ENCODE measurements at regions not wholly inside any gene's neighbourhood (a gene's known extent, or its start where the extent isn't known, plus 50 kb on each side); places are given as distances from the start of the nearest gene placed in this dataset.

DNA sequence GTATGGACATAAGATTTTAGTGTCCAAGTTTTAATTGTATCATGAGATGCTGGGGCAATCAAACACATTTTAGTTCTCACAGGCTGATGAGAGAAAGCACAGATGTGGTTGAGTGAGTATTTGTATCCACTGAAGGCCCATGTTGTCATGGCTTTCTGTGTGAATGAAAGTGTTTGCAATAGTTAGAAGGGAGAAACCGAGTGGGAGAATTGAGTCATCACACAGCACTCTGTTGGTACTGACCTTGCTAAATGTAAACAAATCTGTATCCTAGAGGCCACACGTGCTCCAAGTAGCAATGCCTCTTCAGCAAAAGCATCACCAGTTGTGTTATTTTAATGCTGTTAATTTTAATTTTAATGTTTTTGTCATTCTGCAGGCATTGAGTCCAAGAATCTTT lies 121.2 kb downstream of the EMX2 start:
- Mint-ChIP-seq H3K36me3 (ENCODE audit: low read depth) (no peaks in the 10 kb centered on the region), H3K9me3 (no peaks in the 10 kb centered on the region), H3K4me3 (no peak overlapping the region), H3K27ac (no peak overlapping the region), H3K4me1 (no peaks in the 10 kb centered on the region), H3K27me3 (no peaks in the 10 kb centered on the region)
- intact Hi-C loops (cut with micrococcal nuclease): no loop called here
- no peak for TF ChIP-seq CTCF (IDR thresholded peaks at IDR 0.05)
- no peak for ATAC-seq (ENCODE audit: low read depth)
- ChIA-PET POLR2A (no interaction called here), CTCF (no interaction called here)
- no peak for DNase-seq

DNA sequence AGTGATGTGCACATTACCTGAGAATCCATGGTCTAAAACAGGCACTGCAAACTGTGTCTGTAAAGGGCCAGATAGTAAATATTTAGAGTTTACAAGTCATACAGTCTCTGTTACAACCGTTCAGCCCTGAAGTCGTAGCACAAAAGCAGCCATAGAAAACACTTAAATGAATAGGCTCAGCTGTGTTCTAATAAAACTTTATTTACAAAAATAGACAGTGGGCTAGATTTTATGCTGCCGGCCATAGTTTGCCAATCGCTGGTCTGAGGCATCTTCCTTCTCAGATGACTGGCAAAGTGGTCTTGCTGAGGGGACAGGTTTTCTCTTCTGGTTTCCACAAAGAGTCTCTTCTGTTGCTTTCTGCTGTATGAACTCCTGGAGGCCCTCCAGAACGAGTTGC lies 121.7 kb downstream of the EMX2 start:
- no peaks in the 10 kb centered on the region for H3K36me3 Mint-ChIP-seq (ENCODE audit: low read depth)
- H3K27me3 Mint-ChIP-seq: no peaks in the 10 kb centered on the region
- DNase-seq (no peak), ATAC-seq (ENCODE audit: low read depth) (no peak)
- ChIA-PET CTCF (no interaction called here), POLR2A (no interaction called here)
- no peak overlapping the region for H3K27ac Mint-ChIP-seq
- intact Hi-C loops (cut with micrococcal nuclease): no loop called here
- H3K4me3 Mint-ChIP-seq: no peak overlapping the region
- H3K4me1 Mint-ChIP-seq: no peaks in the 10 kb centered on the region
- no peaks in the 10 kb centered on the region for H3K9me3 Mint-ChIP-seq
- TF ChIP-seq CTCF (IDR thresholded peaks at IDR 0.05): no peak

DNA sequence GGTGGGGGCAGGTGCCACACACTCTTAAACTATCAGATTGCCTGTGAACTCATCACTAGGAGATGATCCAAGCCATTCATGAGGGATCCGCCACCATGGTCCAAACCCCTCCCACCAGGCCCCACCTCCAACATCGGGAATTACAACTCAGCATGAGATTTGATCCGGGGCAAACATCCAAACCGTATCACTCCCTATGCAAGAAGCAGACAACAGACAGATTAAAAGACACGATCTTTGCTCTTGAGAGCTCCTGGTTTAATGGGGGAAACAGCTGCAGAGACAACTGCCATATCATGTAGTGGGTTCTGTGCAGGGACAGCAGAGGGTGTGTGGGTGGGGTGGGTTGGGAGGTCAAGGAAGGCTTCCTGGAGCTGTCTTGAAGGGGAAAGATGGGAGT lies 123.6 kb downstream of the EMX2 start:
- no peak for TF ChIP-seq CTCF (IDR thresholded peaks at IDR 0.05)
- Mint-ChIP-seq H3K27ac (no peak overlapping the region), H3K36me3 (ENCODE audit: low read depth) (no peaks in the 10 kb centered on the region), H3K9me3 (no peaks in the 10 kb centered on the region), H3K4me1 (no peaks in the 10 kb centered on the region), H3K4me3 (no peak overlapping the region), H3K27me3 (no peaks in the 10 kb centered on the region)
- DNase-seq: no peak
- ChIA-PET POLR2A (no interaction called here), CTCF (no interaction called here)
- ATAC-seq (ENCODE audit: low read depth): no peak
- intact Hi-C loops (cut with micrococcal nuclease): no loop called here

DNA sequence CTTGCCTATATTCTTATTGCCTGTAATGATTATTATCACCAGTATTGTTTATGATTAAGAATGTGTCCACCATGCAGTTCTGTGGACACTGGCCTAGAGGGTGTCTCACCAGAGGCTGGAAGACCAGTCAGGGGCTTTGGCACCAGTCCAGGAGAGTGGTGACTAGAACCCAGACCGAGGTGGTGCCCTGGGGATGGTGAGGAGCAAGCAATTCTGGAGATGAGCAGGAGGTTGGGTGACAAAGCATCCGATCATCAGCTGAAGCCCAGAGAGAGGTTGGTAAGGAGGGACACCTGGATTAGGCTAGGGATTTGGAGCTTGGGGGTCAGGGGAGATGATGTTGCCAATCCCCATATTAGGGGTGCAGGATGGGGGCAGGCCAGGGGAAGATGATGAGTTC lies 124.4 kb downstream of the EMX2 start:
- ATAC-seq (ENCODE audit: low read depth) (no peak), DNase-seq (no peak)
- Mint-ChIP-seq H3K9me3 (no peaks in the 10 kb centered on the region), H3K36me3 (ENCODE audit: low read depth) (no peaks in the 10 kb centered on the region), H3K4me3 (no peak overlapping the region), H3K27me3 (no peaks in the 10 kb centered on the region), H3K4me1 (no peaks in the 10 kb centered on the region), H3K27ac (no peak overlapping the region)
- no peak for TF ChIP-seq CTCF (IDR thresholded peaks at IDR 0.05)
- POLR2A ChIA-PET: no interaction called here
- CTCF ChIA-PET: no interaction called here
- intact Hi-C loops (cut with micrococcal nuclease): no loop called here

DNA sequence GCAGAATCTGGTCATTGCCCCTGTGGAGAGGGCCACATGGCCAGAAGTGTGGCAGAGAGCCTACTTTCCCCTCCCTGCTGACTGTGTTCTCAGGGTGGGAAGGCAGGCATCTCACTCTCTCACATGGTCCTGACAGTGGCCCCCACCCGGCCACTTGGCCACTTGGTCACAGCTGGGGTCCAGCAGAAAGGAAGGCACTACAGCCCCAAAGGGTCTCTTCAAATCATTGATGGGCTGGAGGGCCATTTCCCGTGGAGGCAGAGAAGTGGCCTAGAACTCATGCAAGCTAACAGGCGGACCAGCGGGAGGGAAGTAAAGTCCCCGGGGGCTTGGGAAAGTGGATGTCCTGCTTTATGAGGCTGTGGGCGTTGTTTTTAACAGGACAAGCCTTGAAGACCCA lies 125.3 kb downstream of the EMX2 start:
- Mint-ChIP-seq H3K4me3 (no peak overlapping the region), H3K27ac (no peak overlapping the region), H3K9me3 (no peaks in the 10 kb centered on the region)

More for the DNA sequence above, 125.3 kb downstream of the EMX2 start:
- CTCF ChIA-PET: no interaction called here
- POLR2A ChIA-PET: no interaction called here
- Mint-ChIP-seq H3K4me1 (no peaks in the 10 kb centered on the region), H3K36me3 (ENCODE audit: low read depth) (no peaks in the 10 kb centered on the region), H3K27me3 (peaks cover 2% of the 10 kb centered on the region)
- ATAC-seq (ENCODE audit: low read depth) (no peak), DNase-seq (no peak)
- no peak for TF ChIP-seq CTCF (IDR thresholded peaks at IDR 0.05)
- intact Hi-C loops (cut with micrococcal nuclease): no loop called here

All from activated B cell treated with CpG ODN at 0.5 μM for 24 hours (primary cell).